LNCaP clone FGC (cell line): ENCODE measurements at regions not wholly inside any gene's neighbourhood (a gene's known extent, or its start where the extent isn't known, plus 50 kb on each side); places are given as distances from the start of the nearest gene placed in this dataset.

Experiments
- DNase-seq: peaks from one replicate; pipeline ENCODE4 v3.0.0-alpha.2; 2011; ENCODE audit warnings: low read depth
- H3K4me3 ChIP-seq: 2 replicates; pipeline ENCODE4 v1.5.1; 2011; ENCODE audit warnings: mild to moderate bottlenecking, low read depth, low read length, control low read depth
- CTCF ChIP-seq: IDR thresholded peaks from 2 replicates; pipeline ENCODE4 v1.5.1; 2012; ENCODE audit warnings: mild to moderate bottlenecking; ENCODE audit not compliant: control insufficient read depth, insufficient read depth; ENCODE audit errors: extremely low read depth

GRCh38 chr11:23284631-23285030, 424.4 kb upstream of the CCDC179 start:
- DNase-seq, result no peak
- no peak overlapping the region for H3K4me3 ChIP-seq
- TF ChIP-seq CTCF, result no peak

GRCh38 chr11:23288003-23288783, 427.9 kb upstream of the CCDC179 start:
- H3K4me3 ChIP-seq, result no peak overlapping the region
- peak; percentile 90 for DNase-seq
- TF ChIP-seq CTCF, result no peak

GRCh38 chr11:23295241-23295640, 435.0 kb upstream of the CCDC179 start:
- no peak for TF ChIP-seq CTCF
- H3K4me3 ChIP-seq, result no peak overlapping the region
- DNase-seq, result no peak

GRCh38 chr11:23308041-23308440, 447.8 kb upstream of the CCDC179 start:
- no peak overlapping the region for H3K4me3 ChIP-seq
- no peak for DNase-seq
- TF ChIP-seq CTCF, result no peak

- TF ChIP-seq CTCF, result no peak
- DNase-seq, result no peak
- no peak overlapping the region for H3K4me3 ChIP-seq
These were observed 450.0 kb upstream of the CCDC179 start for GRCh38 chr11:23310276-23310675.

GRCh38 chr11:23311986-23312940, 452.0 kb upstream of the CCDC179 start:
- TF ChIP-seq CTCF, result no peak
- no peak for DNase-seq
- no peak overlapping the region for H3K4me3 ChIP-seq

- no peak for DNase-seq
- H3K4me3 ChIP-seq, result no peak overlapping the region
- no peak for TF ChIP-seq CTCF
These were observed 452.7 kb upstream of the CCDC179 start for GRCh38 chr11:23313001-23313400.
